HEK293 (cell line): ENCODE measurements at regions not wholly inside any gene's neighbourhood (a gene's known extent, or its start where the extent isn't known, plus 50 kb on each side); places are given as distances from the start of the nearest gene placed in this dataset.

ENCODE experiments used
- CTCF ChIA-PET: fragments of 350-600 bp; formaldehyde crosslinking; extraction: SDS; loops from one replicate; lab custom pipeline; 2021; ENCODE audit warnings: antibody characterized with exemption; lab: Yijun Ruan, JAX
- POLR2A ChIA-PET: fragments of 300-600 bp; formaldehyde crosslinking; extraction: SDS; loops from one replicate; lab custom pipeline; 2020; ENCODE audit warnings: antibody characterized with exemption, inconsistent platforms; lab: Yijun Ruan, JAX
- H3K27ac ChIP-seq: fragments of 200-500 bp; sonication (Bioruptor generic); 2 replicates; pipeline ENCODE4 v1.5.1; 2014; ENCODE audit warnings: low read depth, low read length, control low read depth, inconsistent platforms; ENCODE audit errors: extremely low read depth
- H3K36me3 ChIP-seq, 2 experiments: fragments of 200-500 bp in 1 of 2; sonication (Bioruptor generic) in 1 of 2; 1 replicate in 1 of 2; 2 replicates in 1 of 2; pipeline ENCODE4 v1.5.1; 2014 to 2017; ENCODE audit warnings: inconsistent platforms in 2 of 2, low read length in 2 of 2; ENCODE audit not compliant: control insufficient read depth in 2 of 2, insufficient read depth in 1 of 2
- H3K4me1 ChIP-seq: fragments of 200-500 bp; sonication (Bioruptor generic); 2 replicates; pipeline ENCODE4 v1.5.1; 2014; ENCODE audit warnings: mild to moderate bottlenecking, low read length, inconsistent platforms; ENCODE audit not compliant: control insufficient read depth, insufficient read depth
- H3K4me3 ChIP-seq: 2 replicates; pipeline ENCODE4 v1.5.1; 2011; ENCODE audit warnings: low read depth, mild to moderate bottlenecking, control low read depth, low read length, moderate library complexity
- H3K9me3 ChIP-seq: fragments of 200-500 bp; sonication (Bioruptor generic); 2 replicates; pipeline ENCODE4 v1.5.1; 2014; ENCODE audit warnings: low read depth, low read length, inconsistent platforms; ENCODE audit not compliant: control insufficient read depth, insufficient read depth
- EGR2 ChIP-seq: fragments of 450-650 bp; formaldehyde crosslinking; IDR thresholded peaks from 2 replicates; pipeline ENCODE4 v1.5.1; 2016; ENCODE audit warnings: low read depth, missing biosample characterization, missing genetic modification characterization
- HIC1 ChIP-seq: fragments of 450-650 bp; formaldehyde crosslinking; IDR thresholded peaks from 2 replicates; pipeline ENCODE4 v1.5.1; 2016; ENCODE audit warnings: missing biosample characterization, missing genetic modification characterization
- KLF1 ChIP-seq: fragments of 450-650 bp; formaldehyde crosslinking; IDR thresholded peaks from 2 replicates; pipeline ENCODE4 v1.5.1; 2016; ENCODE audit warnings: missing biosample characterization, missing genetic modification characterization
- KLF16 ChIP-seq: fragments of 450-650 bp; formaldehyde crosslinking; IDR thresholded peaks from 2 replicates; pipeline ENCODE4 v1.5.1; 2017; ENCODE audit warnings: missing biosample characterization, missing genetic modification characterization
- SCRT1 ChIP-seq: fragments of 450-650 bp; formaldehyde crosslinking; IDR thresholded peaks from 2 replicates; pipeline ENCODE4 v1.5.1; 2016; ENCODE audit warnings: missing biosample characterization, missing genetic modification characterization, borderline replicate concordance
- WT1 ChIP-seq: fragments of 450-650 bp; formaldehyde crosslinking; IDR thresholded peaks from 2 replicates; pipeline ENCODE4 v1.5.1; 2016; ENCODE audit warnings: missing biosample characterization, missing genetic modification characterization
- YY2 ChIP-seq: fragments of 450-650 bp; formaldehyde crosslinking; IDR thresholded peaks from 2 replicates; pipeline ENCODE4 v1.5.1; 2016; ENCODE audit warnings: missing biosample characterization, missing genetic modification characterization
- ZBTB26 ChIP-seq: fragments of 450-650 bp; formaldehyde crosslinking; optimal IDR thresholded peaks from 2 replicates; pipeline ENCODE3; 2016; ENCODE audit warnings: missing biosample characterization, mild to moderate bottlenecking, missing genetic modification characterization
- ZFHX2 ChIP-seq: fragments of 450-650 bp; formaldehyde crosslinking; conservative IDR thresholded peaks from 2 replicates; pipeline ENCODE4 v1.5.1; 2016; ENCODE audit warnings: missing biosample characterization, missing genetic modification characterization
- ZFP69B ChIP-seq: fragments of 450-650 bp; formaldehyde crosslinking; IDR thresholded peaks from 2 replicates; pipeline ENCODE4 v1.5.1; 2016; ENCODE audit warnings: missing biosample characterization, missing genetic modification characterization
- ZNF112 ChIP-seq: fragments of 450-650 bp; formaldehyde crosslinking; IDR thresholded peaks from 2 replicates; pipeline ENCODE4 v1.5.0; 2017; ENCODE audit warnings: missing biosample characterization, missing genetic modification characterization
- ZNF121 ChIP-seq: fragments of 450-650 bp; formaldehyde crosslinking; IDR thresholded peaks from 2 replicates; pipeline ENCODE4 v1.5.1; 2016; ENCODE audit warnings: missing biosample characterization, missing genetic modification characterization
- ZNF16 ChIP-seq: fragments of 450-650 bp; formaldehyde crosslinking; IDR thresholded peaks from 2 replicates; pipeline ENCODE4 v1.5.1; 2016; ENCODE audit warnings: low read depth, missing biosample characterization, missing genetic modification characterization
- ZNF266 ChIP-seq: fragments of 450-650 bp; formaldehyde crosslinking; IDR thresholded peaks from 2 replicates; pipeline ENCODE4 v1.5.1; 2016; ENCODE audit warnings: missing biosample characterization, missing genetic modification characterization, low read depth
- ZNF324 ChIP-seq: fragments of 450-650 bp; formaldehyde crosslinking; IDR thresholded peaks from 2 replicates; pipeline ENCODE4 v1.5.1; 2016; ENCODE audit warnings: missing biosample characterization, missing genetic modification characterization
- ZNF335 ChIP-seq: fragments of 450-650 bp; formaldehyde crosslinking; conservative IDR thresholded peaks from 2 replicates; pipeline ENCODE4 v1.5.1; 2016; ENCODE audit warnings: missing biosample characterization, missing genetic modification characterization
- ZNF350 ChIP-seq: fragments of 450-650 bp; formaldehyde crosslinking; IDR thresholded peaks from 2 replicates; pipeline ENCODE4 v1.5.0; 2017; ENCODE audit warnings: missing biosample characterization, mild to moderate bottlenecking, missing genetic modification characterization
- ZNF391 ChIP-seq: fragments of 450-650 bp; formaldehyde crosslinking; IDR thresholded peaks from 2 replicates; pipeline ENCODE4 v1.5.1; 2016; ENCODE audit warnings: low read depth, missing biosample characterization, missing genetic modification characterization, borderline replicate concordance
- ZNF433 ChIP-seq: fragments of 450-650 bp; formaldehyde crosslinking; IDR thresholded peaks from 2 replicates; pipeline ENCODE4 v1.5.1; 2016; ENCODE audit warnings: missing biosample characterization, missing genetic modification characterization, low read depth
- ZNF501 ChIP-seq: fragments of 450-650 bp; formaldehyde crosslinking; IDR thresholded peaks from 2 replicates; pipeline ENCODE4 v1.5.1; 2016; ENCODE audit warnings: missing biosample characterization, missing genetic modification characterization
- ZNF529 ChIP-seq: fragments of 450-650 bp; formaldehyde crosslinking; IDR thresholded peaks from 2 replicates; pipeline ENCODE4 v1.5.1; 2017; ENCODE audit warnings: missing genetic modification characterization, missing biosample characterization; ENCODE audit not compliant: insufficient replicate concordance
- ZNF555 ChIP-seq: fragments of 450-650 bp; formaldehyde crosslinking; conservative IDR thresholded peaks from 2 replicates; pipeline ENCODE4 v1.5.1; 2017; ENCODE audit warnings: missing biosample characterization, mild to moderate bottlenecking, missing genetic modification characterization, inconsistent platforms
- ZNF626 ChIP-seq: fragments of 450-650 bp; sonication (Bioruptor Pico); formaldehyde crosslinking; IDR thresholded peaks from 2 replicates; pipeline ENCODE4 v1.5.1; 2018; ENCODE audit warnings: missing biosample characterization, missing genetic modification characterization, inconsistent platforms
- ZNF692 ChIP-seq: fragments of 450-650 bp; formaldehyde crosslinking; IDR thresholded peaks from 2 replicates; pipeline ENCODE4 v1.5.1; 2016; ENCODE audit warnings: missing biosample characterization, missing genetic modification characterization
- ZNF76 ChIP-seq: fragments of 450-650 bp; formaldehyde crosslinking; IDR thresholded peaks from 2 replicates; pipeline ENCODE4; 2016; ENCODE audit warnings: low read depth, missing biosample characterization, missing genetic modification characterization, borderline replicate concordance
- ZSCAN23 ChIP-seq: fragments of 450-650 bp; formaldehyde crosslinking; IDR thresholded peaks from 2 replicates; pipeline ENCODE4 v1.5.1; 2016; ENCODE audit warnings: missing biosample characterization, missing genetic modification characterization
- ZSCAN30 ChIP-seq: fragments of 450-650 bp; IDR thresholded peaks from 2 replicates; pipeline ENCODE4 v1.5.1; 2018; ENCODE audit warnings: missing biosample characterization, mild to moderate bottlenecking, missing genetic modification characterization, moderate library complexity
- TF ChIP-seq, protein P1 (sequence below): fragments of 450-650 bp; formaldehyde crosslinking; IDR thresholded peaks from 2 replicates; pipeline ENCODE4 v1.5.1; 2017; ENCODE audit warnings: missing biosample characterization, missing genetic modification characterization

- no peak for TF ChIP-seq ZBTB26
- TF ChIP-seq SCRT1 (tag by site-specific recombination) = no peak
Observed at GRCh38 chr7:3238525-3239210, 62.4 kb upstream of the SDK1 start (continued).

GRCh38 chr7:3239291-3239691, 61.8 kb upstream of the SDK1 start:
- no peak overlapping the region for H3K4me3 ChIP-seq
- no peaks in the 10 kb centered on the region for H3K36me3 ChIP-seq
- no peak for TF ChIP-seq ZNF626 (tag by site-specific recombination)
- TF ChIP-seq ZNF76 (tag by site-specific recombination) = no peak
- TF ChIP-seq, protein P1, sequence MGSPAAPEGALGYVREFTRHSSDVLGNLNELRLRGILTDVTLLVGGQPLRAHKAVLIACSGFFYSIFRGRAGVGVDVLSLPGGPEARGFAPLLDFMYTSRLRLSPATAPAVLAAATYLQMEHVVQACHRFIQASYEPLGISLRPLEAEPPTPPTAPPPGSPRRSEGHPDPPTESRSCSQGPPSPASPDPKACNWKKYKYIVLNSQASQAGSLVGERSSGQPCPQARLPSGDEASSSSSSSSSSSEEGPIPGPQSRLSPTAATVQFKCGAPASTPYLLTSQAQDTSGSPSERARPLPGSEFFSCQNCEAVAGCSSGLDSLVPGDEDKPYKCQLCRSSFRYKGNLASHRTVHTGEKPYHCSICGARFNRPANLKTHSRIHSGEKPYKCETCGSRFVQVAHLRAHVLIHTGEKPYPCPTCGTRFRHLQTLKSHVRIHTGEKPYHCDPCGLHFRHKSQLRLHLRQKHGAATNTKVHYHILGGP (tag by site-specific recombination) = no peak
- no peak for TF ChIP-seq ZFHX2
- TF ChIP-seq YY2 = no peak
- no peak for TF ChIP-seq ZNF391
- TF ChIP-seq EGR2 (tag by site-specific recombination) = no peak
- no peak for TF ChIP-seq ZSCAN23
- TF ChIP-seq ZSCAN30 (tag by site-specific recombination) = no peak
- TF ChIP-seq ZFP69B = no peak
- TF ChIP-seq SCRT1 (tag by site-specific recombination) = no peak
- no peak for TF ChIP-seq ZNF555 (tag by site-specific recombination)
- TF ChIP-seq ZNF529 (tag by site-specific recombination) = no peak
- TF ChIP-seq ZNF501 (tag by site-specific recombination) = no peak
- no peak for TF ChIP-seq ZNF433 (tag by site-specific recombination)
- no peak for TF ChIP-seq ZNF335 (tag by site-specific recombination)
- no peak overlapping the region for H3K27ac ChIP-seq
- H3K4me1 ChIP-seq = peaks cover 4% of the 10 kb centered on the region
- POLR2A ChIA-PET = no interaction called here
- CTCF ChIA-PET = no interaction called here
- no peaks in the 10 kb centered on the region; the same call in 1 of the 2 replicates for H3K9me3 ChIP-seq

DNA sequence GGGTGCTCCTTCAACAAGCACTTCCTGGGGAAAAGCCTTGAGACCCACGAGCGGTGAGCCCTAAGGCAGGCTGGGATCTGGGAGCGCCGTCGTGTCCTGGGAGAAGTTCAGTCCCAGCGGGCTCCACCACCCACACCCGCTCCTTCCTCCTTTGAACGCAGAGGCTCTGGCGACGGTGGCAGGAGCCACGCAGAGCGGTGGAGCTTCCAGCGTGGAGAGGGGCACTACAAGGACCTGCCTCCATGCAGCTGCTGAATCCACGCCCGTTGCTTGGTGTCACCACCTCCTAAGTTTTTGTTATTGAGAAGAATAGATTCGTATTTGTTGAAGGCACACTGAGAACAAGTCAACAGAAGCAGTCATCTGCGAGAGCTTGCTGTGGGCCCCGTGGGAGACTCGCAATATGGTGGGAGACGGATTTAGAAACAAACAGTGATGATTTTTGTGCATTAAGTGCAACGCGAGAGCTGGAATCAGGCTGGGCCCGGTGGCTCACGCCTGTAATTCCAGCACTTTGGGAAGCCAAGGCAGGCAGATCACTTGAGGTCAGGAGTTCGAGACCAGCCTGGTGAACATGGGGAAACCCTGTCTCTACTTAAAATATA, 60.1 kb upstream of the SDK1 start:
- CTCF ChIA-PET = no interaction called here
- no peak overlapping the region for H3K27ac ChIP-seq
- no peaks in the 10 kb centered on the region for H3K36me3 ChIP-seq
- peaks cover 4% of the 10 kb centered on the region for H3K4me1 ChIP-seq
- POLR2A ChIA-PET = interaction anchor here (0.7 kb wide), 1 partner anchor 378 kb away, joined by 9 read pairs; no protein-coding TSS in a partner anchor
- no peak overlapping the region for H3K4me3 ChIP-seq
- H3K9me3 ChIP-seq = no peaks in the 10 kb centered on the region; the same call in 1 of the 2 replicates
- TF ChIP-seq ZNF692 (tag by site-specific recombination) = no peak
- TF ChIP-seq WT1 (tag by site-specific recombination) = no peak
- no peak for TF ChIP-seq HIC1 (tag by site-specific recombination)
- no peak for TF ChIP-seq ZNF350 (tag by site-specific recombination)
- TF ChIP-seq KLF1 (tag by site-specific recombination) = no peak
- TF ChIP-seq ZNF16 (tag by site-specific recombination) = no peak
- TF ChIP-seq ZNF112 (tag by site-specific recombination) = no peak
- TF ChIP-seq ZNF324 (tag by site-specific recombination) = no peak
- TF ChIP-seq ZNF121 (tag by site-specific recombination) = no peak
- TF ChIP-seq KLF16 = no peak
- TF ChIP-seq ZNF266 = no peak
